ENCODE measurements at regions not wholly inside any gene's neighbourhood (a gene's known extent, or its start where the extent isn't known, plus 50 kb on each side); places are given as distances from the start of the nearest gene placed in this dataset.

GRCh38 chr11:95459291-95460042 lies 228.5 kb upstream of the SESN3 start:
- TF ChIP-seq POLR2A (IDR thresholded peaks at IDR 0.05) (no peak), CTCF (IDR thresholded peaks at IDR 0.05) (no peak)

All from right lobe of liver (tissue), 4 donors.